ENCODE measurements at regions not wholly inside any gene's neighbourhood (a gene's known extent, or its start where the extent isn't known, plus 50 kb on each side); places are given as distances from the start of the nearest gene placed in this dataset.

GRCh38 chr9:80059979-80060378, 488.2 kb downstream of the TLE4 start:
- ATAC-seq (no peak), DNase-seq (ENCODE audit: low read depth, low spot score) (no peak), FAIRE-seq (no peak)
- ChIA-PET SMC1A (ENCODE audit: uncharacterized antibody, unreplicated experiment) (no interaction called here), RAD21 (ENCODE audit: unreplicated experiment) (no interaction called here), CTCF (no interaction called here), POLR2A (no interaction called here)
- WGBS (ENCODE audit: insufficient coverage, insufficient replicate concordance, low lambda C conversion rate, missing lambda C conversion rate) = 25% methylated on average over 5 of the region's 5 CpGs
- no peaks in the 10 kb centered on the region for H3K9me3 ChIP-seq (replicated peaks; ENCODE audit: control insufficient read depth, insufficient read depth, low read length)
- H3K4me3 ChIP-seq = no peak overlapping the region
- intact Hi-C loops (cut with micrococcal nuclease; ENCODE audit: unreplicated experiment) (no loop called here), in situ Hi-C loops (cut with MboI) (no loop called here)
- H3K79me2 ChIP-seq (ENCODE audit: control insufficient read depth, insufficient read depth, low read length) = no peaks in the 10 kb centered on the region
- H2AFZ ChIP-seq (ENCODE audit: control insufficient read depth, low read depth, low read length) = no peak overlapping the region
- no peak overlapping the region for H3K4me2 ChIP-seq (ENCODE audit: control insufficient read depth, insufficient read depth)
- H3K36me3 ChIP-seq (ENCODE audit: control insufficient read depth in 2 of 2, insufficient read depth in 2 of 2, low read length in 1 of 2) = no peaks in the 10 kb centered on the region
- H3K4me1 ChIP-seq (ENCODE audit: control insufficient read depth, insufficient read depth, low read length) = no peaks in the 10 kb centered on the region
- no TSS peak for BruUV-seq (replicated peaks)
- H3K9ac ChIP-seq (ENCODE audit: control insufficient read depth, insufficient read depth, low read length) = no peak overlapping the region
- H4K20me1 ChIP-seq (ENCODE audit: control insufficient read depth, insufficient read depth) = no peaks in the 10 kb centered on the region
- no peaks in the 10 kb centered on the region for H3K27me3 ChIP-seq (replicated peaks in 1 of 2; ENCODE audit: control insufficient read depth in 2 of 2, insufficient read depth in 2 of 2, low read length in 1 of 2)
- no peak overlapping the region for H3K27ac ChIP-seq (ENCODE audit: control insufficient read depth, insufficient read depth)
- TF ChIP-seq RUNX3 (IDR thresholded peaks at IDR 0.05; ENCODE audit: low read length) (no peak), ELK1 (IDR thresholded peaks at IDR 0.05; ENCODE audit: low read depth, low read length) (no peak), MEF2A (IDR thresholded peaks at IDR 0.05; ENCODE audit: insufficient read depth, low read depth, low read length) (no peak), MTA2 (IDR thresholded peaks at IDR 0.05; ENCODE audit: low read depth) (no peak), SUPT20H (IDR thresholded peaks at IDR 0.05; ENCODE audit: borderline replicate concordance, control insufficient read depth, low read depth, low read length) (no peak), SIN3A (IDR thresholded peaks at IDR 0.05; ENCODE audit: low read depth, low read length) (no peak), CHD2 (IDR thresholded peaks at IDR 0.05; ENCODE audit: borderline replicate concordance, low read depth, low read length) (no peak), CEBPZ (IDR thresholded peaks at IDR 0.05; ENCODE audit: low read depth, low read length) (no peak), E2F8 (IDR thresholded peaks at IDR 0.05; ENCODE audit: low read depth, partially characterized antibody) (no peak), ZBTB33 (IDR thresholded peaks at IDR 0.05) (no peak), NR2F1 (conservative IDR thresholded peaks at IDR 0.05) (no peak), CHD1 (IDR thresholded peaks at IDR 0.05; ENCODE audit: low read depth, low read length) (no peak), IRF5 (IDR thresholded peaks at IDR 0.05; ENCODE audit: borderline replicate concordance) (no peak), SMAD1 (IDR thresholded peaks at IDR 0.05; ENCODE audit: low read depth, partially characterized antibody) (no peak)

Measured in GM12878 (cell line).